Endothelial cell of umbilical vein (primary cell): ENCODE measurements at regions not wholly inside any gene's neighbourhood (a gene's known extent, or its start where the extent isn't known, plus 50 kb on each side); places are given as distances from the start of the nearest gene placed in this dataset.

Source experiments
- BruUV-seq: library from RNA; stranded (reverse); fragments of 400-500 nt; replicated peaks from 2 replicates; lab custom pipeline; 2021; lab: Mats Ljungman, UMichigan
- CTCF ChIA-PET: fragments of 300-600, 350-600 bp; sonication (Branson Sonifier 250); formaldehyde crosslinking; loops from one replicate; lab custom pipeline; 2021; ENCODE audit warnings: antibody characterized with exemption, inconsistent platforms; lab: Charles Lee
- POLR2A ChIA-PET: fragments of 300-600, 350-600 bp; sonication (Branson Sonifier 250); formaldehyde crosslinking; loops from one replicate; lab custom pipeline; 2021; ENCODE audit warnings: antibody characterized with exemption, inconsistent platforms; lab: Charles Lee
- DNase-seq: peaks from one replicate; pipeline ENCODE4 v3.0.0-alpha.2; 2011; ENCODE audit warnings: low read depth, low spot score
- FAIRE-seq: peaks from 2 replicates; lab custom pipeline; 2011; peaks lifted over from hg19 to GRCh38; lab: Jason Lieb, UNC
- H2AFZ ChIP-seq: 2 replicates; pipeline ENCODE4 v1.6.0; 2012; ENCODE audit warnings: low read depth, low read length, control low read depth, inconsistent platforms
- H3K27ac ChIP-seq: 2 replicates; pipeline ENCODE4 v1.5.1; 2011; ENCODE audit warnings: low read depth, mild to moderate bottlenecking, control low read depth, low read length, moderate library complexity; ENCODE audit not compliant: insufficient read depth
- H3K27me3 ChIP-seq, 2 experiments: 2 replicates each; pipeline versions ENCODE4 v1.6.0 to v1.6.1; 2011; ENCODE audit warnings: low read length in 2 of 2, mixed read lengths in 1 of 2; ENCODE audit not compliant: control insufficient read depth in 2 of 2, insufficient read depth in 2 of 2
- H3K36me3 ChIP-seq, 2 experiments: 2 replicates in 1 of 2; 3 replicates in 1 of 2; pipeline ENCODE4 v1.5.1; 2011; ENCODE audit warnings: low read length in 2 of 2, mild to moderate bottlenecking in 1 of 2, moderate library complexity in 1 of 2; ENCODE audit not compliant: control insufficient read depth in 2 of 2, insufficient read depth in 2 of 2; ENCODE audit errors: extremely low read depth in 1 of 2
- H3K4me1 ChIP-seq: 3 replicates; pipeline ENCODE4 v1.5.1; 2011; ENCODE audit warnings: mild to moderate bottlenecking, low read length; ENCODE audit not compliant: control insufficient read depth, insufficient read depth; ENCODE audit errors: extremely low read depth
- H3K4me2 ChIP-seq: 2 replicates; pipeline ENCODE4 v1.6.1; 2011; ENCODE audit warnings: low read length, control low read depth, mixed read lengths; ENCODE audit not compliant: insufficient read depth
- H3K4me3 ChIP-seq, 3 experiments: fragments of 200-600 bp in 1 of 3; sonication (generic), shearing (Covaris generic) in 1 of 3; replicated peaks in 1 of 3; 2 replicates each; pipeline ENCODE4 v1.5.1; 2011 to 2016; ENCODE audit warnings: control low read depth in 3 of 3, low read length in 3 of 3, mild to moderate bottlenecking in 2 of 3, inconsistent platforms in 1 of 3, low read depth in 1 of 3, moderate library complexity in 1 of 3; ENCODE audit not compliant: insufficient read depth in 1 of 3
- H3K79me2 ChIP-seq: 2 replicates; pipeline ENCODE4 v1.6.0; 2012; ENCODE audit warnings: low read length, inconsistent platforms; ENCODE audit not compliant: control insufficient read depth, insufficient read depth
- H3K9ac ChIP-seq: replicated peaks from 2 replicates; pipeline ENCODE3; 2011; ENCODE audit warnings: low read length, control low read depth; ENCODE audit not compliant: insufficient read depth; ENCODE audit errors: extremely low read depth
- H3K9me1 ChIP-seq: replicated peaks from 3 replicates; pipeline ENCODE4 v1.6.0; 2011; ENCODE audit warnings: mild to moderate bottlenecking, low read length; ENCODE audit not compliant: control insufficient read depth, insufficient read depth; ENCODE audit errors: extremely low read depth
- H3K9me3 ChIP-seq: replicated peaks from 2 replicates; pipeline ENCODE4 v1.5.1; 2012; ENCODE audit warnings: low read length, inconsistent platforms; ENCODE audit not compliant: control insufficient read depth, insufficient read depth
- H4K20me1 ChIP-seq: replicated peaks from 2 replicates; pipeline ENCODE3; 2011; ENCODE audit warnings: mild to moderate bottlenecking, low read length; ENCODE audit not compliant: control insufficient read depth, insufficient read depth; ENCODE audit errors: extremely low read depth
- CTCF ChIP-seq, 2 donors: IDR thresholded peaks; 1 replicate in 1 of 2; 2 replicates in 1 of 2; pipeline ENCODE4 v1.5.1; 2011; ENCODE audit warnings: low read length in 2 of 2, mild to moderate bottlenecking in 2 of 2, moderate library complexity in 2 of 2, control low read depth in 1 of 2, inconsistent platforms in 1 of 2, low read depth in 1 of 2; ENCODE audit not compliant: insufficient read depth in 1 of 2; ENCODE audit errors: extremely low read depth in 1 of 2
- EZH2 ChIP-seq: IDR thresholded peaks from 2 replicates; pipeline ENCODE4 v1.6.1; 2012; ENCODE audit warnings: borderline replicate concordance, low read depth, mild to moderate bottlenecking, moderate library complexity, low read length, inconsistent platforms; ENCODE audit not compliant: severe bottlenecking
- FOS ChIP-seq: IDR thresholded peaks from 2 replicates; pipeline ENCODE4 v1.6.1; 2011; ENCODE audit warnings: mild to moderate bottlenecking, low read length, moderate library complexity, borderline replicate concordance; ENCODE audit not compliant: insufficient read depth
- GATA2 ChIP-seq: IDR thresholded peaks from 2 replicates; pipeline ENCODE4 v1.7.0; 2011; ENCODE audit warnings: low read depth, mild to moderate bottlenecking, moderate library complexity, mixed read lengths, low read length; ENCODE audit not compliant: insufficient read length, insufficient read depth
- JUN ChIP-seq: IDR thresholded peaks from 2 replicates; pipeline ENCODE4 v1.6.1; 2011; ENCODE audit warnings: borderline replicate concordance, low read depth; ENCODE audit not compliant: insufficient read length, insufficient read depth
- MAX ChIP-seq: IDR thresholded peaks from 2 replicates; pipeline ENCODE4 v1.6.1; 2011; ENCODE audit not compliant: insufficient read depth, insufficient read length
- MYC ChIP-seq: IDR thresholded peaks from one replicate; pipeline ENCODE4 v1.6.1; 2011; ENCODE audit warnings: mild to moderate bottlenecking, low read depth, low read length
- POLR2A ChIP-seq: IDR thresholded peaks from 2 replicates; pipeline ENCODE4 v1.6.1; 2012; ENCODE audit warnings: low read depth, mild to moderate bottlenecking, control low read depth, low read length
- POLR2AphosphoS5 ChIP-seq: IDR thresholded peaks from 2 replicates; pipeline ENCODE4 v1.6.1; 2012; ENCODE audit warnings: low read depth, mild to moderate bottlenecking, control low read depth, low read length, moderate library complexity; ENCODE audit not compliant: insufficient read depth
- dilution Hi-C: fragments of 300-500 bp; cut with MboI; formaldehyde crosslinking; loops from one replicate; pipeline ENCODE4 v1.15.0; 2019; ENCODE audit warnings: low sequenced_read_pairs; ENCODE audit not compliant: extremely low pct_ligation_motif_present
- intact Hi-C: fragments of 100-400 bp; cut with micrococcal nuclease; formaldehyde crosslinking; loops from one replicate; pipeline ENCODE4 v1.10.0; 2022

GRCh38 chr1:189880135-189880534 lies 597.5 kb downstream of the BRINP3 start:
- dilution Hi-C loops: no loop called here
- H3K9ac ChIP-seq: no peak overlapping the region
- H3K4me1 ChIP-seq: no peaks in the 10 kb centered on the region
- no peaks in the 10 kb centered on the region for H3K9me1 ChIP-seq
- intact Hi-C loops: no loop called here
- TF ChIP-seq POLR2AphosphoS5 (no peak), JUN (no peak), POLR2A (no peak), MYC (no peak)
- CTCF ChIA-PET: no interaction called here
- H4K20me1 ChIP-seq: no peaks in the 10 kb centered on the region
- no peaks in the 10 kb centered on the region for H3K36me3 ChIP-seq
- DNase-seq (no peak), FAIRE-seq (no peak)
- no peaks in the 10 kb centered on the region for H3K9me3 ChIP-seq
- BruUV-seq: no TSS peak
- H3K27me3 ChIP-seq: no peaks in the 10 kb centered on the region
- no peaks in the 10 kb centered on the region for H3K79me2 ChIP-seq
- POLR2A ChIA-PET: no interaction called here
- no peak overlapping the region for H3K27ac ChIP-seq
- no peak overlapping the region for H3K4me3 ChIP-seq
- no peak overlapping the region for H2AFZ ChIP-seq
- no peak overlapping the region for H3K4me2 ChIP-seq

GRCh38 chr1:189899686-189900425 lies 577.8 kb downstream of the BRINP3 start:
- intact Hi-C loops: no loop called here
- no peak overlapping the region for H3K9ac ChIP-seq
- BruUV-seq: no TSS peak
- no peaks in the 10 kb centered on the region for H3K27me3 ChIP-seq
- H3K36me3 ChIP-seq: no peaks in the 10 kb centered on the region
- dilution Hi-C loops: no loop called here
- no peaks in the 10 kb centered on the region for H3K9me3 ChIP-seq
- H2AFZ ChIP-seq: no peak overlapping the region
- ChIA-PET POLR2A (no interaction called here), CTCF (interaction anchor here (1.2 kb wide), 1 partner anchor 10 kb away, joined by 3 read pairs; no protein-coding TSS in a partner anchor)
- no peaks in the 10 kb centered on the region for H4K20me1 ChIP-seq
- no peak overlapping the region for H3K27ac ChIP-seq
- TF ChIP-seq MYC (no peak), POLR2A (no peak), FOS (no peak), EZH2 (no peak), JUN (no peak), GATA2 (no peak), POLR2AphosphoS5 (no peak), MAX (no peak), CTCF (IDR thresholded peaks at IDR 0.05; ENCODE audit: extremely low read depth in 1 of 2, insufficient read depth in 1 of 2, low read depth in 1 of 2, low read length in 2 of 2) (no peak)
- H3K4me2 ChIP-seq: no peak overlapping the region
- H3K79me2 ChIP-seq: no peaks in the 10 kb centered on the region
- H3K9me1 ChIP-seq: no peaks in the 10 kb centered on the region
- DNase-seq (no peak), FAIRE-seq (no peak)
- H3K4me3 ChIP-seq: no peak overlapping the region
- no peaks in the 10 kb centered on the region for H3K4me1 ChIP-seq
